Tibial nerve (tissue), 4 donors: ENCODE measurements at regions not wholly inside any gene's neighbourhood (a gene's known extent, or its start where the extent isn't known, plus 50 kb on each side); places are given as distances from the start of the nearest gene placed in this dataset.

Experiments
- CTCF ChIP-seq, 5 experiments: fragments of 200-600 bp in 3 of 5; fragments of 450-650 bp in 2 of 5; sonication (generic) in 3 of 5; IDR thresholded peaks; one replicate each; pipeline ENCODE4 v1.5.1; 2016 to 2019; ENCODE audit warnings: antibody characterized with exemption in 5 of 5, mild to moderate bottlenecking in 3 of 5, moderate library complexity in 2 of 5
- EP300 ChIP-seq, 2 donors: sonication (generic); formaldehyde crosslinking; IDR thresholded peaks; one replicate each; pipeline ENCODE4 v1.6.1; 2017; ENCODE audit warnings: antibody characterized with exemption in 2 of 2, mild to moderate bottlenecking in 1 of 2
- POLR2A ChIP-seq, 2 donors: fragments of 450-650 bp; IDR thresholded peaks; one replicate each; pipeline ENCODE4 v1.6.1; 2017; ENCODE audit warnings: antibody characterized with exemption in 2 of 2, mild to moderate bottlenecking in 2 of 2, moderate library complexity in 2 of 2

- no peak for TF ChIP-seq POLR2A (IDR thresholded peaks at IDR 0.05)
- peak; percentile 51 to 69 (median 63) for TF ChIP-seq CTCF (IDR thresholded peaks at IDR 0.05)
- TF ChIP-seq EP300 (IDR thresholded peaks at IDR 0.05): no peak
Measured at GRCh38 chr2:18378020-18378653, 182.3 kb downstream of the RDH14 start.
